NT2/D1 (cell line): ENCODE measurements at regions not wholly inside any gene's neighbourhood (a gene's known extent, or its start where the extent isn't known, plus 50 kb on each side); places are given as distances from the start of the nearest gene placed in this dataset.

Experiments used
- SUZ12 ChIP-seq: IDR thresholded peaks from 2 replicates; pipeline ENCODE4 v1.6.1; 2011; ENCODE audit not compliant: insufficient read length, insufficient read depth; ENCODE audit errors: extremely low read depth
- YY1 ChIP-seq: IDR thresholded peaks from 2 replicates; pipeline ENCODE4 v1.6.1; 2011; ENCODE audit not compliant: insufficient read length, insufficient read depth
- ZNF274 ChIP-seq: IDR thresholded peaks from 2 replicates; pipeline ENCODE4 v1.6.1; 2011; ENCODE audit warnings: mild to moderate bottlenecking, low read depth, low read length

DNA sequence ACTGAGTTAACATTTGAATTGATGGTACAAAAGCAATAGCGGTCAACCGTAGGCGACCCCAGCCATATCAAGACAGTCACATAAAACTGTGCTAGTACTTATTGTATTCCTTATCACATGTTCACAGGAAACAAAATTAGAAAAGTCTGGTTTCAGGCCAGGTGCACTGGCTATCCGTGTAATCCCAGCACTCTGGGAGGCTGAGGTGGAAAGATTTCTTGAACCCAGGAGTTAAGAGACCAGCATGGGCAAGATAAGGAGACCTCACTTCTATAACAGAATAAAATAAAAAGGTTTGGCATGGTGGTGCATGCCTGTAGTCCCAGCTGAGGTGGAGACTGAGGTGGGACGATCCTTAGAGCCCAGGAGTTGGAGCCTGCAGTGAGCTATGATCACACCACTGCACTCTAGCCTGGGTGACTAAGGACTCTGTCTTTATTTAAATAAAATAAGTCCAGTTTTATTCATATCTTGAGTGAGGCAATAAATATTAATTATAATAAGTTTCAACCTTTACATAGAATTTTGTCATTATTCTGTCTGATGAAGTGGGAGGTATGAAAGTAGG, 84.1 kb upstream of the RGPD4 start:
- TF ChIP-seq ZNF274 (no peak), YY1 (no peak), SUZ12 (no peak)
